Lung microvascular endothelial cell (primary cell): ENCODE measurements at regions not wholly inside any gene's neighbourhood (a gene's known extent, or its start where the extent isn't known, plus 50 kb on each side); places are given as distances from the start of the nearest gene placed in this dataset.
A peak's percentile ranks its signal among the peaks of the same experiment; 100 is the strongest.

ENCODE experiments used
- DNase-seq, 2 donors: peaks; one replicate each; pipeline versions ENCODE4 v3.0.0 to v3.0.0-alpha.2; 2010; ENCODE audit warnings: low read depth in 2 of 2

DNA sequence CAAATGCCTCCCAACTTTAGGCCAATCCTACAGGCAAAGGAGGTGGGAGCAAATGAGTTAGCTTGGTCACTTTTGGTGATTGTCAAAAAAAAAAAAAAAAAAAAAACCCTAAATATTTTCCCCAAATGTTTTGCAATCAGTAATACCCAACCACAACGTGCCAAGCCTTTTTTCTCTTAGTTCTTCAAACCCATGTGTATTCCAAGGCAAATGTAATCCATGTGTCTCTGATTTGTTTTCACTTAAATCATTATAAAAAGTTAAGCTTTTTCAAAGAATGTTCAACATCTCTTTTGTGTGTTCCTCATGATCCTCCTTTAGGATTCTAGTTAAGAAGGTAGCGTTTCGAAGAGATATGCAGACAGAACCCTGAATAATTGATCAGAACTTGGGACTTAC lies 328.4 kb downstream of the PAPSS1 start:
- no peak for DNase-seq

DNA sequence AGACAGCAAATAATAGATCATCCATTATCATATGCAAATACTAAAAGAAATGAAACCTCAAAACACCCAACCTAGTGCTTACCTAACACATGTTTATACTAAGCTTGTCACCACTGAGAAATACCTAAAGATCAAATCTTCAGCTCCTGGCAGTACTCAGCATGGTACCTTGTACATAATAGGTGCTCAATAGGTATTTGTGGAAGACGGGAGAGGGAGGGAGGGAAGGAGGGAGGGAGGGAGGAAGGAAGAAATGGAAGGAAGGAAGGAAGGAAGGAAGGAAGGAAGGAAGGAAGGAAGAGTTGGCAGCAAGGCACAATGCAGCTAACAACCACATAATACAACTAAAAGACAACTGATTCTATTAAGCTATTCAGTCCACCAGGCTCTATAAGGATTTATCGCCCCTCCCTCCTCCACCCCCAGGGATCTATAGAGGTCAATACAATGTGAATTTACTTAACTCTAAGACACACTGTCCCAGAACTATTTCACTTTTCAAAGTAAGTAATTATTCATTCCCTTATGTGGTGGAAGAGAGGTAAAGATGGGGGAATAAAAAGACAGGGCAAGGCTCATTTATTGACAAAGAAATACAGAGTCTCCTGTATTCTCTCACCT lies 328.9 kb downstream of the PAPSS1 start:
- no peak for DNase-seq

DNA sequence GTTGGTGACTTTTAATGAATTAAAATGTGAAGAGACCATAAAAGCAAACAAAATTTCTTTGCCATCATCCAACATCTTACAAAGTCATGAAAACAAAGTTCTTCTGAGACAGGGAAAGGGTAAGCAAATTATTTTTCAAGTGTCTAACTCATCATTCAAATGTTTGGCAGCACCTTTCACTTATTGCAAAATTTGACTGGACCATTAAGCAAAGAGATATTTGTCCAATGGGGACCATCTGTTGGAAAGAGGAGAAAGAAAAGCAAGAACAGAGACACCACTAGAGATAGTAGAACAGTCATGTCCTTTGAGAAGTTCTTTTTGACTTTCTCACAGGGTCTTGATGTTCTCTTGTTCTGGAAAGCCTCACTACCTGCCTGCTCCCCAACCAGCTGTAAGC lies 330.1 kb downstream of the PAPSS1 start:
- DNase-seq = no peak

DNA sequence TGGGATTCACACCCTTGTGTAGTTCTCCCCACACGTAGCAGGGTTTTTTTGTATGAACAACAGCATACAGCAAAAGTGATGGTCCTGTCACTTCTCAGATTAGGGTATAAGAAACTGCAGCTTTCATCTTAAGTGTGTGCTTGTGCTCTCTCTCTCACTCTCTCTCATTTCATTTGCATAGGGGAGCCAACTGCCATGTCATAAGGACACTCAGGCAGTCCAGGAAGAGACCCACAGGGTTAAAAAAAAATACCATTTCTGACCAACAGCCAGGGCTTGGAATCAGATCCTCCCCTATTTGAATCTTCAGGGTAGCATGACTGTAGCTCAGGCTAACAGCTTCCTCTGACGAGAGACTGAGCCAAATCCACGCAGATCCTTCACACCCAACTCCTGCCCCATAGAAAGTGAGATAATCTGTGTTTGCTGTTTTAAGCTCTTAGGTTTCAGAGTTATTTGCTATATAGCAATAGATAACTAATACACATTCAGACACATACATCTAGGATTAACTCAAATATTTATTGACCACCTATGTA lies 331.2 kb downstream of the PAPSS1 start:
- no peak for DNase-seq

DNA sequence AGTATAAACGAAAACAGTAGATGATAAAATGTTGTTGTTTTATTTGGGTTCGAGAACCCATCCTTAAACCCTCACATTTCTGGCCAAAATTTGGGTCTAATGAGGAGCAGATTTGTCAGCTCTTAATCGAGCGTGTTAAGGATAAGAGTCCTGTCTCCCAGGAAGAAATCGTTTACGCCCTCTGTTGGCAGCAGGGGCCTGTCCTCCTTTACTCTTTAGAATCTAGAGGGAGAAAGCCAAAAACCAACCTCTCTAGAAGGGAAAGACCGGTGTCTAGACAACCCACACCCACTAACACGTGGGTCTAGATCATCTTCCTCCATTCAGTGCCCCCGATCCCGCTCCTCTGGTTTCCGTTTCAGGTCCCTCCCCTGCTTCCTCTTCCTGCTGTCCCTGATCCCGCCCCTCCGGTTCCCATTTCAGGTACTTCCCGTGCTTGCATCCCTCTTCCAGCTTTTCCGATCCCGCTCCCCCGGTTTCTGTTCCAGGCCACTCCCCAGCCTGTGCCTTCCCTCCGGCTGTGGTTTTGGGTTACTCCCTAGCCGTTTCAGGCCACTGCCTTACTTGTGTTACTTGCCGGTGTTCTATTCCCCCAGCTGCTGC lies 339.1 kb downstream of the PAPSS1 start:
- no peak for DNase-seq

DNA sequence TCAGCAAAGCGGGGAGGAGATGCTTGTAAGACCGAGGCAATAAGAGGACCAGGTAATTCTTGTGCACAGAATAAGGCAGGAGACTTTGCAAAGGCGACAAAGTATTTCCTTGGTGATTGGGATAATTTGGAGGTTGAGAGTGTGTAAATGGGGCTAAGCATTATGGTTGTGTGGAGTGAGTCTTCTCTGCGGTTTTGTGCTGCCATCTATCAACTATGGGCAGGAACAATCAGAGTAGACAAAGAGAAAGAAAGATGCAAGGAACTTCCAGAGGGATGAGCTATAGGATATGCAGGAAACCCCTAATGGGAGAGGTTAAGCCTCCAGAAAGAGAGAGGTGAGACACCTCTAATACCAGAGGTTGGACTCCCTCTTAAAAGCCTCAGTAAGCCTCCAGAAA lies 339.8 kb downstream of the PAPSS1 start:
- DNase-seq = no peak

DNA sequence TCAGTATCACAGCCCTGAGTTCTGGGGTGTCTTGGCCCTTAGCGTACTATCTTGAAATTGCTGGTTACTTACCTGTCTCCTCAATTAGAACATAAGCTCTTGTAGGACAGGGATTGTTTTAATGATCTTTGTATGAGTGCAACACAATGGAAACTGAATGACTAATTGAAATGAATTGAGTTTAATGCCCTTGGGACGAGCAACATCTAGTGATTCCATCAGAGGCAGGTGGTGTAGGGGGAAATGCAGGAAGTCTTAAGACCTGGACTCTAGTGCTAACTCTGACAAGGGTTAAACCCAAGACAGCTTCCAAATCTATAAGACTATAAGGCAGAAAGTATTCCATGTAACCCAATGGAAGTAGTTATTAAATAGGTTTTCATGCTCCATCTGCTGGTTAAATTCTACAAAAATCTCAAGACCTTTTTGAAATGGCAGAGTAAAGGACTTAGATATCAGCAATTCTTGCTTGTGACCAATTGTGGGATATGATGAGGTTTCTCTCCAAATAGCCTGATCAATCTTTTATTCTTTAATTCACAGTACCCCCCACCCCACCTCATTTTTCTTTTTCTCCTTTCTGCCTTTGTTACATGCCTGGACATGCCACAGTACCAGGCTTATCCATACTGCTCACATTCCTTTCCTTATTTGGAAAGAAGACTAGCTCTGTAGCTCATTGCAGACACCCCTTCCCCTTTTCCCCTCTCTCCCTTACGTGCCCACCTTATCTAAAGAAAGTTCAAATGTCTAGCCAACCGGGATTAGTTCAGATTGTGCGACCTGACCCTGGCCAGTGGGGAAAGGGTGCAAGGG lies 340.8 kb downstream of the PAPSS1 start:
- DNase-seq = peak in 1 of 2 donors; percentile 1

DNA sequence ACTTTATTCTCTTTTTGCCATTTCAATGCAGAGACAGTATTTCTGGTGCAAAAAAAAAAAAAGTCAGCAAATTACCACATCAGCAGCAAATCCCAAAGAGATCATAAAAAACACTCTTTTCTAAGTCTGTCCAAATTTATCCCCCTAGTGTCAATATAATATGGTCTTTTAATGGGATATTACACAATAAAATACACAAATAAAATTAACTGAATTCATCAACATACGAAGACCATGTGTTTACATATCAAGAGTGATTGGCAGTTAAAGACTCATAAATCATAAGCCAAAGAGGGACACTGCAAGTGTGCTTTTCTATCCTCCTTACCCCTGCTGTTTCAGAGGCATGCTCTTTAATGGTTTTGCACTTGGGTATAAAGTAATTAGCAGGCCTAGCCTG lies 340.2 kb upstream of the DKK2 start:
- DNase-seq = no peak

DNA sequence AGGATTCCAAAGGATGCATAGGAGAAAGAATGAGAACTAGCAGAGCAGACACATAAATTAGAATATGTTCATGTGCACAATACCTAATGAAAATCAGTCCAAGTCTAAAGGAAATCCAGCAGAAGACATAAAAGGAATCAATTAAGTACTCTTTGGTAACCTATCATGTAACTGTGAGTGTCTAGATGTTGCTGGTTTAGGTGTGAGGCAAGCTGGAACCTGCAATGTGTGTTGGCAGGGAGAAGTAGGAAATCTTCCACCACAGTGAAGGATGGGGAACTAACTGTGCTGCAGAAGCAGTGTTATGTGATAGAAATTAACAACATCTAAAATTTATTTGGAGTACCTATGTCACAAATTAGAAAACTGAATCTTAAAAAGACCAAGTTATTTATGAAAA lies 330.8 kb upstream of the DKK2 start:
- DNase-seq = no peak

DNA sequence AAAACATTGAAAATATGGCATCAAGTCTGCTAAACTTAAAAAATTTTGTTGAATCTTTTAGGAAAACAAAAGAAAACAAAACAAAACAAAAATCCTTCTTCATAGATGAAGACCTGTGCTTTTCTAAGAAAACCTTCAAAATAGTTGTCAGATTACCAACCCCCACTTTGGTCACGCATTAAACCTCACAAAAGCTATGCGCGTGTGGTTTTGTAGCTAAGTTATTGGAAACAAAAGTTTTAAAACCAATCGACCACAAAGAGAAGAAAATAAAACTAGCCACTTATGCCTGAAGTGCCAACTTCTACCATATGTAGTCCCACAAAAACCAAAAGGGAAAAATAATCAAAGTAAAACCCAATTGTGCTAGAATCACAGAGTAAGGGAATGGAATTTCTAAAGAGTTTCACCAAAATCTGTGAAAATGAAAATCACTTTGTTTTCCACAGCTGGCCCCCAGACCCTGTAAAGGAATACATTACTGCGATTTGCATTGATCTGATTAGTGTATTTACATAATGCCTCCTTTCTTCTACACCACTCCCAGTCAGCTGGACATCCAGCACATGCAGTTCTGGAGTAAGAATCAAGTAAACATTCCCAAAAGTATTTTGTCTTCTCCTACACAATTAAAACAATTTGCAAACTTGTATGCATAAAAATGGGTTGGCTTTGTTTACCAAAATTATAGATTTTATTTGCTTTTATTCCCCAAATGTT lies 330.1 kb upstream of the DKK2 start:
- no peak for DNase-seq

DNA sequence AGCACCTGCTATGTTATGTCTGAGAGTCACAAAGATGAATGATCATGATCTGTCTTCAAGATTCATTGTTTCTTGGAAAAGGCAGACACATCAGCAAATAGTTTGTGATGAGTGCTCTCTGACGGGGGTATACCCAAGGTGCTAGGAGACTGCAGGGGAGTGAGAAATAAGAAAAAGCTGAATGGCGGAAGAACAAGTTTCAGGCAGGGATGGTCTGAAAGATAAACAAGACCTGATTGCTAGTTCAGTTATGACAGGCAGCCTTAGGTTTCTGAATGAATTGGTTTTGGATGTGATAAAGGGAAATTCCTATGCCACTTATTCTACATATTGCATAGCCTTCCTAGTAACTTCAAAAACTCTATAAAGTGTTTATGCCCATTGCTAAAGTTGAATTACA lies 327.0 kb upstream of the DKK2 start:
- DNase-seq = no peak

DNA sequence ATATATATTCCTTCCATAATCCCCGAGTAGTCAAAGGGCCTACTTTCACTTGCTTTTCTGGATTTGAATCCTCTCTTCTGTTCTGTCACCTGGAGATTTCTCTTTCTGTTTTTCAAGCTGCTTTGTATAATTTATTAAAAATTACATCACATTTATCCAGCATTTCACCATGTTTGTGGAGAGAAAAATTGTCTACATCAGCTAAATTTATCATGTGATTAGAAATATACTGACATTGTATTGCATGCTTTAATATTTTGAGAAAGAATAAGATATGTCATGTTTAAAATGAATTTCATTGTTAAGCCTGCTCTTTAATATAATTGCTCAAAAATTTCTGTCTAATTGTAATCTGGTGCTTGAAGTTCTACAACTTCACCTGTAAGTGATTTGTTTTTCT lies 323.1 kb upstream of the DKK2 start:
- no peak for DNase-seq

DNA sequence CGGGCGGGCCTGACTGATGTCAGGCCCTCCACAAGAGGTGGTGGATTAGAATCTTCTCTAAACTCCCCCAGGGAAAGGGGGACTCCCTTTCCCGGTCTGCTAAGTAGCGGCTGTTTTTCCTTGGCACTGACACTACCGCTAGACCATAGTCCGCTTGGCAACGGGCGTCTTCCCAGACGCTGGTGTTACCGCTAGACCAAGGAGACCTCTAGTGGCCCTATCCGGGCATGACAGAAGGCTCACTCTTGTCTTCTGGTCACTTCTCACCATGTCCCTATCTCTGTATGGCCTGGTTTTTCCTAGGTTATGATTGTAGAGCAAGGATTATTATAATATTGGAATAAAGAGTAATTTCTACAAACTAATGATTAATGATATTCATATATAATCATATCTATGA lies 318.2 kb upstream of the DKK2 start:
- DNase-seq = peak; percentile 36 to 47

DNA sequence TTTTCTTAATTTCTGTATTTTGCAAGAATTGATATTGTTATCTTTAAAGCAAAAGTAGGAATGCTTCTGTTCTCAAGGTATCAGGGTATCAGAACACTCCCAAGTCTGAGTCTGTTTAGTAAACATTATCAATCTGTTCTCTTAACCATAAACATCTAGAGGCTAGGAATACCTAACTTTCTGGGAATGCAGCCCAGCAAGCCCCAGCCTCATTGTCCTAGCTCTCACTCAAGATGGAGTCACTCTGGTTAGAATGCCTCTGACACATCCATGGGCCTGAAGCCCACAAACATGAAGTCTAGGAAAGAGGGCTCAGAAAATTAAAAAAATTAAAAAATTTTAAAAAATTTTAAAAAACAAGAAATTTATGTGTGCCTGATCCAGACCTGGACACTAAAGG lies 315.1 kb upstream of the DKK2 start:
- no peak for DNase-seq

DNA sequence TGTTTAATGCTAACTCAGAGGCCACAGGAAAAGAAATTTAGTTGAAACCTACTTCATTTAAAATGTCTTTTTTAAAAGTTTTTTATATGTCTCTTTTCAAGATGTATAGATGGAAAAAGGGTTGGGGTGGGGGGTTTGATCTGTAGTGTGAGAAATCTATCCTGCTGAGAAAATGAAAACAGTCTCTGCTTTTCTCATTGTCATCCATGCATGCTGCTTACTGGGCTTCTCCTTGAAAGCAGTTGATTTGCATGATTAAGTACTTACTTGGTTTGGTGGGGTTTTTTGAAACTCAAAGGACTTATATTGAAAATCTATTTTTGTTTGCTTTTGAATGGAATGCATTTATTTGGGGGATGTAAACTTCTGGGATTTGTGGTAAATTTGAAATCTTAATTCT lies 313.6 kb upstream of the DKK2 start:
- no peak for DNase-seq

DNA sequence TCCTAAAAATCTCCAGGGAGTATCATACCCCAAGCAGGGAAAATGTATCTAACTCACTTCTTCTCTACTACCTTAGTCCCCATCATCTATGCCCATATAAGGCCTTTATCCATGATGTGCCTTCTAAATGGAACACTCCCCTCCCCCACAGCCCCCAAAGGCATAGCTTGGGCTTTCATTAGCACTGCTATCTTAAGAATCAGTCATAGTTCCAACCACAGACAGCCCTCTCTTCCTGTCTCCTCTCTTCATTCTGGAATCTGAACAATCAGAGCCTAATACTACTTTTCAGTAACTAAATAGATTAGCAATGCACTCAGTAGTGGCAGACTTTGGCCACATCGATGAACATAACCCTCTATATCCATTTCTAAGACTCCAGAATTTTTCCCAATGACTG lies 313.2 kb upstream of the DKK2 start:
- no peak for DNase-seq

DNA sequence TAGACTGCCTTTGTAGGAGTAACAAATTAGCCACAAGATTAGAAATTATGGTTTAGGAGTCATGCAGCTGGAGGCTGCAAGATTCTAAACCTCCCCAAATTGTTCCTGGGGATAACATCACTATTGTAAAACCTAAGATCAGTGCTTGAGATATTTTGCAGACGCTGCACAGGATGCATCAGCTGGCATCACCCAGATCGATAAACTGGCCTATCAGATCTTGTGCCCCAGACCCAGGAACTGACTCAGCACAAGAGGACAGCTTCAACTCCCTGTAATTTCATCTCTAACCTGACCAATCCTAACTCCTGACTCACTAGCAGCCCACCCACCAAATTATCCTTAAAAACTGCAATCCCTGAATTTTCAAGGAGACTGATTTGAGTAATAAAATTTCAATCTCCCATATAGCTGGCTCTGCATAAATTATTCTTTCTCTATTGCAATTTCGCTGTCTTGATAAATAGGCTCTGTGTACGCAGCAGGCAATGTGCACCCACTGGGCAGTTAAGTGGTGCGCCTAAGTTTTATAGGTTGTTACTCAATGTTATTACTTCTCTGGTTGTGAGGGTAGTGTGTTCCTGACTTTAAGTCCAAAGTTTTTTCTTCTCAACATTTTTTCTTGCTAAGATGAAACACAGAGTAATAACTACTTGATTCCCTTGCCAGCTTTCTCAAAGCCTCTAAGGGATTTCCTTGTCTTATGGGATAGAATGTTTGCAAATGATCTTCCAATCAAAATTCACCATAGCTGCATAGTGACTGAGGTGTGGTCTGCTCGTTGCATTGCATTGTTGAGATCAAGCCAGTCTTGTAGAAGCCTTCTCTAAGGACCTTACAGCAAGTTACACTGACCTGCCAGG lies 312.3 kb upstream of the DKK2 start:
- no peak for DNase-seq

DNA sequence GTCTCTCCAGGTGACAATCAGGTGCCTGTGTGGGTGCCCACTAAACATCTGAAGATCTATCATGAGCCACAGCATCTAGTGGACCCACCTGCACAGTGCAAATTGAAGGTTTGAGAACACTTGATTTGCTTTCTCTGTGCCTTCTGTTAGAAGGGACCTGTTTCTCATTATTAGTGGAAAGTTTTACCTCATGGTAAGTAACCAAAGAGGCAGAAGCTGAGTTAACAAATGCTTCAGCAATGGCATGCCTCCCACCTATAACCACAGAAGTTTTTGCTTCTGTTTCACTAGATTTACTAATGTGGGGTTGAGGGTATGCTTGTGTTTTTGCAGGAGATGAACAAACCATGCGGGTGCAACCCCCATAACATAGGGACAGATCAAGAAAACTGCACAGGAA lies 297.4 kb upstream of the DKK2 start:
- no peak for DNase-seq

DNA sequence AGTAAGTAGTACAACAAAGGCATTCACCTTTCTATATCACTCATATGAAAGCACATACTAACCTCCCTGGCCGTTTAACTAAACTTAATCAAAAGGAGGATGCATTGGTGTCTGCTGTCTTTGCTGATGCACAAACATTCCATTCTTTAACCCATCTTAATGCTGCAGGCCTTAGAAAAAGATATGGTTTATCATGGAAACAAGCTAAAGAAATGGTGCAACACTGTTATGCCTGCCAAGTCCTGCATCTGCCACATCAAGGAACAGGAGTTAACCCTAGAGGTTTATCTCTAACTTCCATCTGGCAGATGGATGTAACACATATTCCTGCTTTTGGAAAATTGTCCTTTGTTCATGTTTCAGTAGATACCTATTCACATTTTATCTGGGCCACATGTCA lies 296.5 kb upstream of the DKK2 start:
- peak in 1 of 2 donors; percentile 30 for DNase-seq

DNA sequence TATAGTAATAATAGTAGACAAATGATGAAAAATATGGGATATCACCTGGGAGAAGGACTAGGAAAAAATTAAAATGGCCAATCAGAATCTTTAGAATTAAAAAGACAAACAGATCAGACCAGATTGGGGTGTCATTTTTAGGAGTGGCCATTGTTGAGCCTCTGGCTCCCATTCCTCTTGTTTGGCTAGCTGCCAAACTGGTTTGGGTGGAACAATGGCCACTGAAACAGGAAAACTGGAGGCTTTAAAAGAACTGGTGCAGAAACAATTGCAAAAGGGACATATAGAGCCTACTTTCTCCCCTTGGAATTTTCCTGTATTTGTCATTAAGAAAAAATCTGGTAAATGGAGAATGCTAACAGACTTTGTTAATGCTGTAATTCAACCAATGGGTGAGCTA lies 294.8 kb upstream of the DKK2 start:
- peak in 1 of 2 donors; percentile 45 for DNase-seq

DNA sequence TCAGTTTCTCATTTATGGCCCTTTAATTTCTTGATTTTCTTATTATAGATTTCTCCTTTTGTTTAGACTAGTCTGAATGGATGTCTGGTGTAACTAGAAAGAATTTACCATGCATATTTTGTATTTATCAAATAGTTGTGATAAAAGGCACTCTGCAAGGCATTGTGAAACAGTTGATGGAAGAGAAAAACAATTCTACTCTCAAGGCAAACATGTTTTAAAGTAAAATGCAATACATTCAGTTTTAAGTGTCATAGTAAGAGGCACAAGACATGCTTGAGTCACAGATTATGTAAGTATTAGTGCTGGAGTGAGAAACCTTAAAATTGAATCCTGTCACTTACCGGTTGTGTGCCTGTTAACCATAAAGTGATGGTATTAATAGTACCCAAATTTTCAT lies 283.3 kb upstream of the DKK2 start:
- no peak for DNase-seq
